Neural cell (in vitro differentiated cells): ENCODE measurements at regions not wholly inside any gene's neighbourhood (a gene's known extent, or its start where the extent isn't known, plus 50 kb on each side); places are given as distances from the start of the nearest gene placed in this dataset.

Source experiments
- CTCF ChIP-seq: fragments of 450-650 bp; IDR thresholded peaks from 2 replicates; pipeline ENCODE4 v1.5.1; 2014; ENCODE audit warnings: antibody characterized with exemption, mild to moderate bottlenecking, moderate library complexity; ENCODE audit not compliant: poor library complexity, severe bottlenecking
- POLR2AphosphoS5 ChIP-seq: IDR thresholded peaks from 2 replicates; pipeline ENCODE4 v1.6.1; 2012
- SMC3 ChIP-seq: fragments of 450-650 bp; conservative IDR thresholded peaks from 2 replicates; pipeline ENCODE4 v1.6.1; 2014; ENCODE audit warnings: antibody characterized with exemption, mild to moderate bottlenecking, moderate library complexity; ENCODE audit not compliant: poor library complexity

GRCh38 chr3:118559286-118559685 lies 475.4 kb downstream of the IGSF11 start:
- no peak for TF ChIP-seq POLR2AphosphoS5
- TF ChIP-seq CTCF: no peak
- TF ChIP-seq SMC3: no peak
